ENCODE measurements at regions not wholly inside any gene's neighbourhood (a gene's known extent, or its start where the extent isn't known, plus 50 kb on each side); places are given as distances from the start of the nearest gene placed in this dataset.

- H3K9me3 ChIP-seq (ENCODE audit: low read length): 0 out of 2 replicates have a peak, but pooled peaks cover 3% of the 10 kb centered on the region
- no peaks in the 10 kb centered on the region for H3K36me3 ChIP-seq (ENCODE audit: insufficient read depth, low read length)
- H2AFZ ChIP-seq (ENCODE audit: low read length): no peak overlapping the region
- no peak overlapping the region for H3K4me2 ChIP-seq (ENCODE audit: low read depth, low read length, poor library complexity, severe bottlenecking)
- H3K9me2 ChIP-seq (replicated peaks; ENCODE audit: insufficient read depth, low read length): no peaks in the 10 kb centered on the region
- H3K4me3 ChIP-seq (ENCODE audit: low read length): no peak overlapping the region
- no peaks in the 10 kb centered on the region for H3K27me3 ChIP-seq (ENCODE audit: low read length)
- peak; percentile 57 for DNase-seq
- no peak overlapping the region for H3K27ac ChIP-seq (ENCODE audit: low read length)
- H3K79me2 ChIP-seq (ENCODE audit: low read length): no peaks in the 10 kb centered on the region
- no peak overlapping the region for H3K9ac ChIP-seq (ENCODE audit: low read length)
- H3K4me1 ChIP-seq (ENCODE audit: low read length): peaks cover 8% of the 10 kb centered on the region
- no peaks in the 10 kb centered on the region for H4K20me1 ChIP-seq (ENCODE audit: insufficient read depth, low read depth, low read length)
Measured at GRCh38 chr13:80048802-80049201, 292.1 kb downstream of the SPRY2 start.

- Histone ChIP-seq H3K79me2 (ENCODE audit: low read length) (no peaks in the 10 kb centered on the region), H3K9me3 (ENCODE audit: low read length) (0 out of 2 replicates have a peak, but pooled peaks cover 3% of the 10 kb centered on the region), H3K4me3 (ENCODE audit: low read length) (no peak overlapping the region), H3K4me1 (ENCODE audit: low read length) (peaks cover 8% of the 10 kb centered on the region), H3K4me2 (ENCODE audit: low read depth, low read length, poor library complexity, severe bottlenecking) (no peak overlapping the region), H4K20me1 (ENCODE audit: insufficient read depth, low read depth, low read length) (no peaks in the 10 kb centered on the region), H3K27ac (ENCODE audit: low read length) (no peak overlapping the region), H2AFZ (ENCODE audit: low read length) (no peak overlapping the region), H3K36me3 (ENCODE audit: insufficient read depth, low read length) (no peaks in the 10 kb centered on the region), H3K9me2 (replicated peaks; ENCODE audit: insufficient read depth, low read length) (no peaks in the 10 kb centered on the region), H3K27me3 (ENCODE audit: low read length) (no peaks in the 10 kb centered on the region), H3K9ac (ENCODE audit: low read length) (no peak overlapping the region)
- no peak for DNase-seq
Measured at GRCh38 chr13:80048030-80048429, 292.9 kb downstream of the SPRY2 start.

DNA sequence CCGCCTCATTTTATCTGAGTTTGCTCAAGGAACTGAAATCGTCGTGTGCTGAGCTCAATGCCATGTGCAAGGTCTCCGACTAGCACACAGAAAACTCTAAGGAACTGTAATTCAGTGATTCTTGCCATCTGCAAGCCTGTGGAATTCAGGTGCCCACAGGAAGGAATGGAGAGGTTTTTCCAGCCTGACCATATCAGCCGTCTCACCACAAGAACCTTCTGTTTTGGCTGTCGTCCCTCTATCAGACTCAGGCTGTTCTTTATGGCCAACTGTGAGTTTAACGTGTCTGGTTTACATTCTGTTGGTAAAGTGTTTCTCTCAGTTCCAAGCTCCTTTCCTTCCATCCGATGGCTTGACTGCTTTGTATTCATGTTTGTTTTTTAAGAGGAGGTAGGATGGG lies 293.5 kb downstream of the SPRY2 start:
- Histone ChIP-seq H2AFZ (ENCODE audit: low read length) (no peak overlapping the region), H3K79me2 (ENCODE audit: low read length) (no peaks in the 10 kb centered on the region), H3K9ac (ENCODE audit: low read length) (no peak overlapping the region), H3K4me3 (ENCODE audit: low read length) (no peak overlapping the region), H3K9me3 (ENCODE audit: low read length) (0 out of 2 replicates have a peak, but pooled peaks cover 3% of the 10 kb centered on the region), H3K4me2 (ENCODE audit: low read depth, low read length, poor library complexity, severe bottlenecking) (no peak overlapping the region), H3K36me3 (ENCODE audit: insufficient read depth, low read length) (no peaks in the 10 kb centered on the region), H3K27me3 (ENCODE audit: low read length) (no peaks in the 10 kb centered on the region), H4K20me1 (ENCODE audit: insufficient read depth, low read depth, low read length) (no peaks in the 10 kb centered on the region), H3K9me2 (replicated peaks; ENCODE audit: insufficient read depth, low read length) (no peaks in the 10 kb centered on the region), H3K4me1 (ENCODE audit: low read length) (peaks cover 8% of the 10 kb centered on the region), H3K27ac (ENCODE audit: low read length) (no peak overlapping the region)
- no peak for DNase-seq

DNA sequence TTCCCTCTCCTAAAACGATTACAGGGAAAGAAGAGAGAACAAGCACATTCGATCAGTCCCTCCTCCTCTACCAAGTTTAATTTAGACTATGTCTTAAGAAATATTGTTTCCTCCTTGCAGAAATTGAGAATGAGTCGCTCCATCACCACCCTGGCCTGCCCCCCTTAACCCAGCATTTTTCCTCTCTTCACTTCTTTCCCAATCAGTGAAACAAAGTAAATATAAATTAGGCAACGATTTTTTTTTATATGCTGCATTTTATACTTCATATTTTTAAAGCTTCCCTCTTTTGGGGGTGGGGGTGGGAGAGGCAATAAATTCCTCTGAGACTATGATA lies 300.0 kb downstream of the SPRY2 start:
- H4K20me1 ChIP-seq (ENCODE audit: insufficient read depth, low read depth, low read length): no peaks in the 10 kb centered on the region
- no peak for DNase-seq
- H3K9ac ChIP-seq (ENCODE audit: low read length): no peak overlapping the region
- no peaks in the 10 kb centered on the region for H3K79me2 ChIP-seq (ENCODE audit: low read length)
- H3K4me3 ChIP-seq (ENCODE audit: low read length): no peak overlapping the region
- H3K27me3 ChIP-seq (ENCODE audit: low read length): no peaks in the 10 kb centered on the region
- H3K9me3 ChIP-seq (ENCODE audit: low read length): 0 out of 2 replicates have a peak, but pooled peaks cover 4% of the 10 kb centered on the region
- no peaks in the 10 kb centered on the region for H3K36me3 ChIP-seq (ENCODE audit: insufficient read depth, low read length)
- H2AFZ ChIP-seq (ENCODE audit: low read length): no peak overlapping the region
- no peaks in the 10 kb centered on the region for H3K9me2 ChIP-seq (replicated peaks; ENCODE audit: insufficient read depth, low read length)
- H3K4me1 ChIP-seq (ENCODE audit: low read length): no peaks in the 10 kb centered on the region
- no peak overlapping the region for H3K4me2 ChIP-seq (ENCODE audit: low read depth, low read length, poor library complexity, severe bottlenecking)
- H3K27ac ChIP-seq (ENCODE audit: low read length): no peak overlapping the region

GRCh38 chr13:80040196-80040980 lies 300.5 kb downstream of the SPRY2 start:
- DNase-seq: no peak
- Histone ChIP-seq H3K27ac (ENCODE audit: low read length) (no peak overlapping the region), H3K9ac (ENCODE audit: low read length) (no peak overlapping the region), H3K4me2 (ENCODE audit: low read depth, low read length, poor library complexity, severe bottlenecking) (no peak overlapping the region), H4K20me1 (ENCODE audit: insufficient read depth, low read depth, low read length) (no peaks in the 10 kb centered on the region), H3K4me3 (ENCODE audit: low read length) (no peak overlapping the region), H3K79me2 (ENCODE audit: low read length) (no peaks in the 10 kb centered on the region), H3K4me1 (ENCODE audit: low read length) (no peaks in the 10 kb centered on the region), H2AFZ (ENCODE audit: low read length) (no peak overlapping the region), H3K9me3 (ENCODE audit: low read length) (0 out of 2 replicates have a peak, but pooled peaks cover 4% of the 10 kb centered on the region), H3K36me3 (ENCODE audit: insufficient read depth, low read length) (no peaks in the 10 kb centered on the region), H3K27me3 (ENCODE audit: low read length) (no peaks in the 10 kb centered on the region), H3K9me2 (replicated peaks; ENCODE audit: insufficient read depth, low read length) (no peaks in the 10 kb centered on the region)

DNA sequence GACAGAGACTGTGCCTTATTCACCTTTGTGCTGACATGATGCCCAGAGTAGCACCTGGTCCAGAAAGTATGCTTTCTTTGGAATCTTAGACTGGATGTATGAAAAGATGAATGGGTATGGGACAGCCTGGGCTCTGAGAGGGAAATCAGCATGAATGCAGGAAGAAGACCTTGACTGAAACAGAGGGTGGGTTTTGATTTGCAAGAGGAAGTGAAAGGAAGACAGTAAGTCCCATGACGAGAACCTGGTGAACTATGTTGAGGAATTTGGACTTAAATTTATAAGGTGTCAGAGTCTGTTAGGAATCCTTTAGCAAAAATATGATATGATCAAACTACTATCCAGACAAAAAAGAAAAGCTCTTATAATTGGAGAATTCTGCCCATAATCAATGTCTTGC lies 301.9 kb downstream of the SPRY2 start:
- Histone ChIP-seq H3K27me3 (ENCODE audit: low read length) (no peaks in the 10 kb centered on the region), H4K20me1 (ENCODE audit: insufficient read depth, low read depth, low read length) (no peaks in the 10 kb centered on the region), H3K9me3 (ENCODE audit: low read length) (0 out of 2 replicates have a peak, but pooled peaks cover 4% of the 10 kb centered on the region), H3K79me2 (ENCODE audit: low read length) (no peaks in the 10 kb centered on the region), H3K9me2 (replicated peaks; ENCODE audit: insufficient read depth, low read length) (no peaks in the 10 kb centered on the region), H3K4me2 (ENCODE audit: low read depth, low read length, poor library complexity, severe bottlenecking) (no peak overlapping the region), H3K27ac (ENCODE audit: low read length) (no peak overlapping the region), H3K4me1 (ENCODE audit: low read length) (no peaks in the 10 kb centered on the region), H2AFZ (ENCODE audit: low read length) (no peak overlapping the region), H3K36me3 (ENCODE audit: insufficient read depth, low read length) (no peaks in the 10 kb centered on the region), H3K9ac (ENCODE audit: low read length) (no peak overlapping the region), H3K4me3 (ENCODE audit: low read length) (no peak overlapping the region)
- no peak for DNase-seq

DNA sequence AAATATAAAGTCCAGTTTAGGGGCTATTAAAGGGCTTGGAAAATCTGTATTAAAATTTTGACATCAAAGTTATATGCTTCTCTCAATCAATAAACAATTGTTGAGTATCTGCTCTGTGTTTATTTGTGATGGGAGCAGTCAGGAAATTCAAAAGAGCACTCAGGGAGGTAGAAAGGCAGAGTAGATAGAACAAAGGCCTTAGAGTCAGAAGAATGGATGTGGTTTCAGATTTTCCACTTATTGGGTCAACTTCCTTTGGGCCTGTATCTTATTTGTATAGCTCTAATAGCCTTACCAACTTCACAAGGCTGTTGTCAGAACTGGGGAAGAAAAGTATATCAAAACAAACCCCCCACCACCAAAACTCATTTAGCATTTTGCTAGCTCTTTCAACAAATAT lies 302.6 kb downstream of the SPRY2 start:
- Histone ChIP-seq H3K36me3 (ENCODE audit: insufficient read depth, low read length) (no peaks in the 10 kb centered on the region), H3K9me2 (replicated peaks; ENCODE audit: insufficient read depth, low read length) (no peaks in the 10 kb centered on the region), H3K4me2 (ENCODE audit: low read depth, low read length, poor library complexity, severe bottlenecking) (no peak overlapping the region), H3K9ac (ENCODE audit: low read length) (no peak overlapping the region), H3K27me3 (ENCODE audit: low read length) (no peaks in the 10 kb centered on the region), H2AFZ (ENCODE audit: low read length) (no peak overlapping the region), H3K27ac (ENCODE audit: low read length) (no peak overlapping the region), H4K20me1 (ENCODE audit: insufficient read depth, low read depth, low read length) (no peaks in the 10 kb centered on the region), H3K4me3 (ENCODE audit: low read length) (no peak overlapping the region), H3K4me1 (ENCODE audit: low read length) (no peaks in the 10 kb centered on the region), H3K9me3 (ENCODE audit: low read length) (0 out of 2 replicates have a peak, but pooled peaks cover 4% of the 10 kb centered on the region), H3K79me2 (ENCODE audit: low read length) (no peaks in the 10 kb centered on the region)
- no peak for DNase-seq

- Histone ChIP-seq H2AFZ (ENCODE audit: low read length) (no peak overlapping the region), H3K79me2 (ENCODE audit: low read length) (no peaks in the 10 kb centered on the region), H3K9ac (ENCODE audit: low read length) (no peak overlapping the region), H3K4me2 (ENCODE audit: low read depth, low read length, poor library complexity, severe bottlenecking) (no peak overlapping the region), H3K9me2 (replicated peaks; ENCODE audit: insufficient read depth, low read length) (no peaks in the 10 kb centered on the region), H4K20me1 (ENCODE audit: insufficient read depth, low read depth, low read length) (no peaks in the 10 kb centered on the region), H3K27me3 (ENCODE audit: low read length) (no peaks in the 10 kb centered on the region), H3K4me3 (ENCODE audit: low read length) (no peak overlapping the region), H3K4me1 (ENCODE audit: low read length) (no peaks in the 10 kb centered on the region), H3K27ac (ENCODE audit: low read length) (no peak overlapping the region), H3K36me3 (ENCODE audit: insufficient read depth, low read length) (no peaks in the 10 kb centered on the region), H3K9me3 (ENCODE audit: low read length) (0 out of 2 replicates have a peak, but pooled peaks cover 4% of the 10 kb centered on the region)
- DNase-seq: no peak
Measured at GRCh38 chr13:80037505-80037888, 303.4 kb downstream of the SPRY2 start.
